SU-DHL-6 (cell line): ENCODE measurements at regions not wholly inside any gene's neighbourhood (a gene's known extent, or its start where the extent isn't known, plus 50 kb on each side); places are given as distances from the start of the nearest gene placed in this dataset.
"Not testable (repeated sequence)": the region's sequence is repeated elsewhere in the genome, so short reads cannot be mapped to it uniquely, and the experiment has no call there.

Source experiments
- H2AFZ ChIP-seq: fragments of 200-600 bp; sonication (generic); 2 replicates; pipeline ENCODE4 v1.6.1; 2014; ENCODE audit warnings: low read depth, mild to moderate bottlenecking, moderate library complexity, mixed read lengths, antibody characterized with exemption, low read length; ENCODE audit not compliant: severe bottlenecking
- H3F3A ChIP-seq: fragments of 200-600 bp; shearing (Covaris generic); 2 replicates; pipeline ENCODE4 v1.6.0; 2016; ENCODE audit warnings: antibody characterized with exemption, mild to moderate bottlenecking; ENCODE audit not compliant: insufficient read depth
- H3K27ac ChIP-seq: fragments of 200-600 bp; sonication (generic); 2 replicates; pipeline ENCODE4 v1.5.1; 2016; ENCODE audit warnings: low read depth, mild to moderate bottlenecking, low read length, moderate library complexity, mixed read lengths
- H3K27me3 ChIP-seq: fragments of 200-600 bp; sonication (generic), shearing (Covaris generic); 2 replicates; pipeline ENCODE4 v1.6.0; 2014; ENCODE audit warnings: mild to moderate bottlenecking, low read length
- H3K36me3 ChIP-seq: fragments of 200-600 bp; sonication (generic); 2 replicates; pipeline ENCODE4 v1.6.1; 2014; ENCODE audit warnings: mild to moderate bottlenecking, low read length, mixed read lengths
- H3K4me2 ChIP-seq: fragments of 300-600, 200-600 bp; shearing (Covaris generic), sonication (generic); 2 replicates; pipeline ENCODE4 v1.6.0; 2014; ENCODE audit warnings: low read length, low read depth, mild to moderate bottlenecking; ENCODE audit not compliant: poor library complexity, severe bottlenecking
- H3K4me3 ChIP-seq: fragments of 200-600 bp; sonication (generic); 2 replicates; pipeline ENCODE4 v1.5.1; 2014; ENCODE audit warnings: antibody characterized with exemption, low read length, mild to moderate bottlenecking, mixed read lengths; ENCODE audit not compliant: insufficient read depth, poor library complexity, severe bottlenecking
- H3K79me2 ChIP-seq: fragments of 200-600 bp; sonication (generic); 2 replicates; pipeline ENCODE4 v1.6.1; 2014; ENCODE audit warnings: mild to moderate bottlenecking, low read length, moderate library complexity; ENCODE audit not compliant: insufficient read depth
- H3K9ac ChIP-seq: fragments of 200-600 bp; sonication (generic); 2 replicates; pipeline ENCODE4 v1.7.0; 2014; ENCODE audit warnings: mild to moderate bottlenecking, low read length
- H3K9me2 ChIP-seq: fragments of 200-600 bp; sonication (generic); replicated peaks from 2 replicates; pipeline ENCODE4 v1.6.1; 2014; ENCODE audit warnings: low read length; ENCODE audit not compliant: insufficient read depth
- H3K9me3 ChIP-seq: fragments of 200-600 bp; sonication (generic); 2 replicates; pipeline ENCODE4 v1.6.1; 2014; ENCODE audit warnings: low read length, mixed read lengths; ENCODE audit not compliant: insufficient read depth
- H4K20me1 ChIP-seq: fragments of 200-600 bp; sonication (generic); 2 replicates; pipeline ENCODE4 v1.6.1; 2014; ENCODE audit warnings: low read depth, mild to moderate bottlenecking, antibody characterized with exemption, low read length, moderate library complexity, mixed read lengths
- CTCF ChIP-seq: fragments of 200-600 bp; sonication (generic); IDR thresholded peaks from one replicate; pipeline ENCODE4 v1.5.1; 2017; ENCODE audit warnings: antibody characterized with exemption, mild to moderate bottlenecking, low read length, moderate library complexity; ENCODE audit not compliant: insufficient read depth, poor library complexity, severe bottlenecking
- EZH2phosphoT487 ChIP-seq: fragments of 200-600 bp; sonication (generic), shearing (Covaris generic); conservative IDR thresholded peaks from 2 replicates; pipeline ENCODE4 v1.6.1; 2018; ENCODE audit warnings: mild to moderate bottlenecking, antibody characterized with exemption, low read length, moderate library complexity, mixed read lengths

DNA sequence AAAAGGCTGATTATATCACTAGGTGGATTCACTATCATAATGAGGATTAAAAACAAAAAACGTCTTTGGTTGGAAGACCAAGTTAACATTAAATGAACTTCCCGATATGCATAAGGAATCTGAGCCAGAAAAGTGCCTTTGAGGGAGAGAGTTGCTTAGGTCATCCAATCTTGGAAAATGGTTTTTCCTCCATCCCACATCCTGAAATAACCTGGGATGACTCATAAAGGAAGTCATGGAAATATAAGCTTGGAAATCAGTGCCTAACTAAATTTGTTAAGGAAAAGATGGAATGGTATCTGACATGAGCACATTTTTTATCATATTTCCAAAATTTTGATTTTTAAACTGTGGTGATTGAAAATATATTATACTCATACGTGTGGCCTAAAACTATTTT, 66.0 kb downstream of the KBTBD8 start:
- Histone ChIP-seq H3K79me2 (no peaks in the 10 kb centered on the region), H3K27ac (no peak overlapping the region), H3K9me2 (no peaks in the 10 kb centered on the region), H2AFZ (no peak overlapping the region), H4K20me1 (no peaks in the 10 kb centered on the region), H3F3A (peaks cover 14% of the 10 kb centered on the region), H3K9me3 (peaks cover 4% of the 10 kb centered on the region; the same call in 1 of the 2 replicates), H3K4me3 (no peak overlapping the region), H3K27me3 (no peaks in the 10 kb centered on the region), H3K4me2 (no peak overlapping the region), H3K9ac (no peak overlapping the region), H3K36me3 (peaks cover 3% of the 10 kb centered on the region; the same call in 1 of the 2 replicates)
- TF ChIP-seq EZH2phosphoT487 (no peak), CTCF (no peak)

- Histone ChIP-seq H3K4me2 (peak overlapping the region; percentile 72), H4K20me1 (no peaks in the 10 kb centered on the region)
Measured at GRCh38 chr3:67067251-67067650, 69.1 kb downstream of the KBTBD8 start.

GRCh38 chr3:67072640-67073039, 74.5 kb downstream of the KBTBD8 start:
- not testable (repeated sequence) for H3K9me3 ChIP-seq, H3K4me3 ChIP-seq, H3K27me3 ChIP-seq, H3K9ac ChIP-seq, H4K20me1 ChIP-seq, H3K27ac ChIP-seq, H3K36me3 ChIP-seq, H3K4me2 ChIP-seq, H3K9me2 ChIP-seq, H3K79me2 ChIP-seq, H2AFZ ChIP-seq
- H3F3A ChIP-seq: peaks cover 55% of the 10 kb centered on the region

More at GRCh38 chr3:67067251-67067650, 69.1 kb downstream of the KBTBD8 start:
- H3K27ac ChIP-seq: peak overlapping the region; percentile 84
- no peaks in the 10 kb centered on the region for H3K9me2 ChIP-seq
- peak overlapping the region; percentile 36 for H2AFZ ChIP-seq
- H3K36me3 ChIP-seq: no peaks in the 10 kb centered on the region; the same call in 1 of the 2 replicates
- H3K4me3 ChIP-seq: peak overlapping the region; percentile 20
- no peaks in the 10 kb centered on the region for H3K9me3 ChIP-seq
- TF ChIP-seq EZH2phosphoT487: no peak
- TF ChIP-seq CTCF: no peak
- no peaks in the 10 kb centered on the region for H3K79me2 ChIP-seq
- peaks cover 36% of the 10 kb centered on the region for H3F3A ChIP-seq
- no peaks in the 10 kb centered on the region for H3K27me3 ChIP-seq
- H3K9ac ChIP-seq: peak overlapping the region; percentile 38

DNA sequence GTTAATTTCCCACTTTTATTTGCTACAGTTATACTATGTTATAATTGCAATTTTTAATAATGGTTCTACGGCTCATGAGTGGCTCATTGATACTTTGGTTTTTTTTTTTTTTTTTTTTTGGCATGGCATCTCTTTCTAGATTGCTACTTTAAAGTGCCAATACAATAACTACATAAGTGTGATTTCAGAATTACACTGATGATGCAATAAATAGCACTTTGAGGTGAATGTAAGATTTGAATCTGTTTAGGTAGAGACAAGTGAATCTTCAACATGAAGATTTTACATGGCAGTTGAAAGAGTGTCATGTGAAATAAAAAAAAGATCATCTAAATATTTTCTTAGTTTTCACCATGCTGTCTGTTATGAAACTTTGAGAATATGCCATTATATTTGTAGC, 75.7 kb downstream of the KBTBD8 start:
- no peaks in the 10 kb centered on the region for H3K36me3 ChIP-seq
- H3K9ac ChIP-seq: no peak overlapping the region
- no peaks in the 10 kb centered on the region for H4K20me1 ChIP-seq
- no peaks in the 10 kb centered on the region for H3K79me2 ChIP-seq
- H3K4me2 ChIP-seq: no peak overlapping the region
- no peaks in the 10 kb centered on the region for H3K9me3 ChIP-seq
- no peak overlapping the region for H2AFZ ChIP-seq
- H3F3A ChIP-seq: peaks cover 63% of the 10 kb centered on the region
- no peaks in the 10 kb centered on the region for H3K27me3 ChIP-seq
- H3K4me3 ChIP-seq: no peak overlapping the region
- TF ChIP-seq EZH2phosphoT487 (no peak), CTCF (no peak)
- H3K27ac ChIP-seq: peak overlapping the region; percentile 24; the same call in 1 of the 2 replicates
- no peaks in the 10 kb centered on the region for H3K9me2 ChIP-seq
